ENCODE measurements at regions not wholly inside any gene's neighbourhood (a gene's known extent, or its start where the extent isn't known, plus 50 kb on each side); places are given as distances from the start of the nearest gene placed in this dataset.

GRCh38 chr2:234166531-234166930 is 116.0 kb downstream of the SPP2 start:
- TF ChIP-seq CTCF (IDR thresholded peaks at IDR 0.05), result no peak
- no peak for TF ChIP-seq POLR2A (IDR thresholded peaks at IDR 0.05)
- DNase-seq, result no peak
- Histone ChIP-seq H3K27ac (no peak overlapping the region), H3K9me3 (replicated peaks in 1 of 3) (no peaks in the 10 kb centered on the region), H3K27me3 (no peaks in the 10 kb centered on the region), H3K4me3 (no peak overlapping the region), H3K4me1 (replicated peaks in 1 of 2) (no peaks in the 10 kb centered on the region), H3K36me3 (replicated peaks in 1 of 2) (no peaks in the 10 kb centered on the region)
- intact Hi-C loops (cut with DNase I), result no loop called here
- 81 to 97% (median 87%) methylated on average over 3 of the region's 3 CpGs for WGBS, 4 donors

- H3K36me3 ChIP-seq (replicated peaks in 1 of 2), result no peaks in the 10 kb centered on the region
- H3K4me3 ChIP-seq, result no peak overlapping the region
- H3K27me3 ChIP-seq, result no peaks in the 10 kb centered on the region
- TF ChIP-seq POLR2A (IDR thresholded peaks at IDR 0.05), result no peak
- TF ChIP-seq CTCF (IDR thresholded peaks at IDR 0.05), result no peak
- WGBS, 4 donors, result 80 to 87% (median 82%) methylated on average over 5 of the region's 5 CpGs
- intact Hi-C loops (cut with DNase I), result no loop called here
- H3K27ac ChIP-seq, result no peak overlapping the region
- DNase-seq, result no peak
- no peaks in the 10 kb centered on the region for H3K4me1 ChIP-seq (replicated peaks in 1 of 2)
- H3K9me3 ChIP-seq (replicated peaks in 1 of 3), result no peaks in the 10 kb centered on the region
Observed at GRCh38 chr2:234165421-234165820, 114.9 kb downstream of the SPP2 start.

GRCh38 chr2:234164493-234165413 is 114.3 kb downstream of the SPP2 start:
- Histone ChIP-seq H3K27ac (no peak overlapping the region), H3K9me3 (replicated peaks in 1 of 3) (no peaks in the 10 kb centered on the region), H3K27me3 (no peaks in the 10 kb centered on the region), H3K4me1 (replicated peaks in 1 of 2) (no peaks in the 10 kb centered on the region), H3K36me3 (replicated peaks in 1 of 2) (no peaks in the 10 kb centered on the region), H3K4me3 (no peak overlapping the region)
- intact Hi-C loops (cut with DNase I), result no loop called here
- TF ChIP-seq POLR2A (IDR thresholded peaks at IDR 0.05) (no peak), CTCF (IDR thresholded peaks at IDR 0.05) (no peak)
- 65 to 78% (median 72%) methylated on average over 18 to 19 of the region's 19 CpGs for WGBS, 4 donors
- DNase-seq, result no peak

- no peak for TF ChIP-seq CTCF (IDR thresholded peaks at IDR 0.05)
- TF ChIP-seq POLR2A (IDR thresholded peaks at IDR 0.05), result no peak
- Histone ChIP-seq H3K4me1 (replicated peaks in 1 of 2) (no peaks in the 10 kb centered on the region), H3K4me3 (no peak overlapping the region), H3K36me3 (replicated peaks in 1 of 2) (no peaks in the 10 kb centered on the region), H3K27me3 (no peaks in the 10 kb centered on the region), H3K9me3 (replicated peaks in 1 of 3) (no peaks in the 10 kb centered on the region), H3K27ac (no peak overlapping the region)
- 80 to 90% (median 85%) methylated on average over 7 of the region's 7 CpGs for WGBS, 4 donors
- intact Hi-C loops (cut with DNase I), result no loop called here
- DNase-seq, result no peak
Observed at GRCh38 chr2:234163510-234164045, 113.1 kb downstream of the SPP2 start.
